ENCODE measurements at regions not wholly inside any gene's neighbourhood (a gene's known extent, or its start where the extent isn't known, plus 50 kb on each side); places are given as distances from the start of the nearest gene placed in this dataset.

DNA sequence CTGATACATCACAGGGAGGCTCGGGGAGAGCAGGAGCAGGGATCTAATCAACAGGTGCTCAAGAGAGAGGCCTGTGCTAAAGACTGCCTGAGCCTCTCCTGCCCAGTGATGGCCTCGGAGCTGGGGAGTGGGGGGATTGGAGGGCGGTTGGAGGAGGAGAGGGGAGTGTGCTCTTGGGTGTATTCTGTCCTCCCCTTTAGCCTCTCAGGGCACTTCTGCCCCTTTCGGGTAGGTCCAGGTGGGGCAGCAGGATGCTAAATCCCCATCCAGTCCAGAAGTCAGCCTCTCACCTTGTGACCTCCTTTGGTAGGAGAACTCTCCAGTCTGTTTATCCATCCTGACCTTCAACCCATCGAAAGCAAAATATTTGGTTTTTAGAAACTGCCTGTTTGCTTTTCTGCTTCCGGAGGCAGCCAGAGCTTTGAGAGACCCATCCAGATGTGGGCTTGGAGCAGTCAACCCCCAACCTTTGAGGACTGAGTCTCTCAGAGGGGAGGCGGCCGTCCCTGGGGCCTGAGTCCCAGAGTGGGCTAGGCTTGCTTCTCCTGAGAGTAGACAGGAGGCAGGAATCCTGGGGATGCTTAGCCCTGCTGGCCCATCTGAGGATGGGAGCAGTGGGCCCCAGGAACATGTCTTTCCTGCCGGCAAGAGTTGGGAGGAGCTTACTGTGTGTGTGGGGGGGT is 105.2 kb upstream of the SYT13 start (continued):
- peak; percentile 70 for TF ChIP-seq ZNF503 (CRISPR knock-in tag; IDR thresholded peaks at IDR 0.05)
- TF ChIP-seq ZNF101 (CRISPR knock-in tag; IDR thresholded peaks at IDR 0.05; ENCODE audit: borderline replicate concordance, low read depth): no peak
- no peak for TF ChIP-seq ZSCAN5A (CRISPR knock-in tag; IDR thresholded peaks at IDR 0.05; ENCODE audit: borderline replicate concordance)
- TF ChIP-seq, protein P1, sequence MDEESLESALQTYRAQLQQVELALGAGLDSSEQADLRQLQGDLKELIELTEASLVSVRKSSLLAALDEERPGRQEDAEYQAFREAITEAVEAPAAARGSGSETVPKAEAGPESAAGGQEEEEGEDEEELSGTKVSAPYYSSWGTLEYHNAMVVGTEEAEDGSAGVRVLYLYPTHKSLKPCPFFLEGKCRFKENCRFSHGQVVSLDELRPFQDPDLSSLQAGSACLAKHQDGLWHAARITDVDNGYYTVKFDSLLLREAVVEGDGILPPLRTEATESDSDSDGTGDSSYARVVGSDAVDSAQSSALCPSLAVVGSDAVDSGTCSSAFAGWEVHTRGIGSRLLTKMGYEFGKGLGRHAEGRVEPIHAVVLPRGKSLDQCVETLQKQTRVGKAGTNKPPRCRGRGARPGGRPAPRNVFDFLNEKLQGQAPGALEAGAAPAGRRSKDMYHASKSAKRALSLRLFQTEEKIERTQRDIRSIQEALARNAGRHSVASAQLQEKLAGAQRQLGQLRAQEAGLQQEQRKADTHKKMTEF (CRISPR knock-in tag; IDR thresholded peaks at IDR 0.05): peak; percentile 68
- TF ChIP-seq MIER3 (CRISPR knock-in tag; IDR thresholded peaks at IDR 0.05; ENCODE audit: borderline replicate concordance): peak; percentile 90; the same call in 1 of the 2 replicates
- TF ChIP-seq, protein P2, sequence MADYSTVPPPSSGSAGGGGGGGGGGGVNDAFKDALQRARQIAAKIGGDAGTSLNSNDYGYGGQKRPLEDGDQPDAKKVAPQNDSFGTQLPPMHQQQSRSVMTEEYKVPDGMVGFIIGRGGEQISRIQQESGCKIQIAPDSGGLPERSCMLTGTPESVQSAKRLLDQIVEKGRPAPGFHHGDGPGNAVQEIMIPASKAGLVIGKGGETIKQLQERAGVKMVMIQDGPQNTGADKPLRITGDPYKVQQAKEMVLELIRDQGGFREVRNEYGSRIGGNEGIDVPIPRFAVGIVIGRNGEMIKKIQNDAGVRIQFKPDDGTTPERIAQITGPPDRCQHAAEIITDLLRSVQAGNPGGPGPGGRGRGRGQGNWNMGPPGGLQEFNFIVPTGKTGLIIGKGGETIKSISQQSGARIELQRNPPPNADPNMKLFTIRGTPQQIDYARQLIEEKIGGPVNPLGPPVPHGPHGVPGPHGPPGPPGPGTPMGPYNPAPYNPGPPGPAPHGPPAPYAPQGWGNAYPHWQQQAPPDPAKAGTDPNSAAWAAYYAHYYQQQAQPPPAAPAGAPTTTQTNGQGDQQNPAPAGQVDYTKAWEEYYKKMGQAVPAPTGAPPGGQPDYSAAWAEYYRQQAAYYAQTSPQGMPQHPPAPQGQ (CRISPR knock-in tag; IDR thresholded peaks at IDR 0.05; ENCODE audit: borderline replicate concordance): no peak
- no peak for TF ChIP-seq SSRP1 (CRISPR knock-in tag; IDR thresholded peaks at IDR 0.05)
- no peak for TF ChIP-seq ZNF17 (CRISPR knock-in tag; IDR thresholded peaks at IDR 0.05)
- peak; percentile 81; the same call in 1 of the 2 replicates for TF ChIP-seq FOXJ3 (CRISPR knock-in tag; IDR thresholded peaks at IDR 0.05; ENCODE audit: borderline replicate concordance)
- TF ChIP-seq MED13 (CRISPR knock-in tag; IDR thresholded peaks at IDR 0.05): no peak
- TF ChIP-seq ZFX (CRISPR knock-in tag; IDR thresholded peaks at IDR 0.05; ENCODE audit: low read depth): peak; percentile 50; the same call in 1 of the 2 replicates
- no peak for TF ChIP-seq ZNF333 (CRISPR knock-in tag; IDR thresholded peaks at IDR 0.05; ENCODE audit: borderline replicate concordance)
- TF ChIP-seq ZNF772 (CRISPR knock-in tag; IDR thresholded peaks at IDR 0.05): no peak
- TF ChIP-seq MED8 (CRISPR knock-in tag; IDR thresholded peaks at IDR 0.05; ENCODE audit: insufficient replicate concordance): peak; percentile 48
- no peak for TF ChIP-seq SRSF9 (IDR thresholded peaks at IDR 0.05; ENCODE audit: borderline replicate concordance, insufficient read depth, low read depth, low read length, poor library complexity, severe bottlenecking)
- TF ChIP-seq, protein P3, sequence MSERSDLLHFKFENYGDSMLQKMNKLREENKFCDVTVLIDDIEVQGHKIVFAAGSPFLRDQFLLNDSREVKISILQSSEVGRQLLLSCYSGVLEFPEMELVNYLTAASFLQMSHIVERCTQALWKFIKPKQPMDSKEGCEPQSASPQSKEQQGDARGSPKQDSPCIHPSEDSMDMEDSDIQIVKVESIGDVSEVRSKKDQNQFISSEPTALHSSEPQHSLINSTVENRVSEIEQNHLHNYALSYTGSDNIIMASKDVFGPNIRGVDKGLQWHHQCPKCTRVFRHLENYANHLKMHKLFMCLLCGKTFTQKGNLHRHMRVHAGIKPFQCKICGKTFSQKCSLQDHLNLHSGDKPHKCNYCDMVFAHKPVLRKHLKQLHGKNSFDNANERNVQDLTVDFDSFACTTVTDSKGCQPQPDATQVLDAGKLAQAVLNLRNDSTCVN (CRISPR knock-in tag; IDR thresholded peaks at IDR 0.05; ENCODE audit: borderline replicate concordance): peak; percentile 90
